HepG2 (cell line): ENCODE measurements at regions not wholly inside any gene's neighbourhood (a gene's known extent, or its start where the extent isn't known, plus 50 kb on each side); places are given as distances from the start of the nearest gene placed in this dataset.

Experiments used
- ARID2 ChIP-seq: sonication (generic); formaldehyde crosslinking; IDR thresholded peaks from 2 replicates; pipeline ENCODE4 v1.8.1; 2022; ENCODE audit warnings: mild to moderate bottlenecking, missing genetic modification reagents, borderline replicate concordance
- ATF5 ChIP-seq: sonication (generic); formaldehyde crosslinking; IDR thresholded peaks from 2 replicates; pipeline ENCODE4 v1.4.0; 2020; ENCODE audit warnings: mild to moderate bottlenecking, low read depth, missing genetic modification reagents
- BCL6 ChIP-seq: IDR thresholded peaks from 2 replicates; pipeline ENCODE4 v1.6.1; 2016; ENCODE audit warnings: missing genetic modification reagents, missing compliant biosample characterization
- CCAR2 ChIP-seq: fragments of 200-400 bp; formaldehyde crosslinking; optimal IDR thresholded peaks from 2 replicates; pipeline ENCODE3; 2018; ENCODE audit warnings: low read depth, mild to moderate bottlenecking, low read length, moderate library complexity
- CSRNP2 ChIP-seq: sonication (generic); formaldehyde crosslinking; conservative IDR thresholded peaks from 2 replicates; pipeline ENCODE4 v1.8.0; 2022; ENCODE audit warnings: low read depth, missing genetic modification reagents
- HNF4A ChIP-seq: sonication (generic); formaldehyde crosslinking; IDR thresholded peaks from 2 replicates; pipeline ENCODE4 v1.4.0; 2020; ENCODE audit warnings: missing genetic modification reagents
- MTA1 ChIP-seq: sonication (generic); formaldehyde crosslinking; IDR thresholded peaks from 2 replicates; pipeline ENCODE4 v1.4.0; 2020; ENCODE audit warnings: missing genetic modification reagents, mild to moderate bottlenecking, borderline replicate concordance
- NCOA5 ChIP-seq: sonication (generic); formaldehyde crosslinking; IDR thresholded peaks from 2 replicates; pipeline ENCODE4 v1.4.0; 2020; ENCODE audit warnings: missing genetic modification reagents
- REPIN1 ChIP-seq: sonication (generic); formaldehyde crosslinking; IDR thresholded peaks from 2 replicates; pipeline ENCODE4 v1.8.0; 2022; ENCODE audit warnings: missing genetic modification reagents, low read depth, mild to moderate bottlenecking, borderline replicate concordance
- XRCC5 ChIP-seq: fragments of 200-400 bp; formaldehyde crosslinking; optimal IDR thresholded peaks from 2 replicates; pipeline ENCODE3; 2017; ENCODE audit warnings: mild to moderate bottlenecking, low read length
- YEATS4 ChIP-seq: sonication (generic); formaldehyde crosslinking; IDR thresholded peaks from 2 replicates; pipeline ENCODE4 v1.4.0; 2020; ENCODE audit warnings: missing genetic modification reagents, borderline replicate concordance
- ZIK1 ChIP-seq: sonication (generic); formaldehyde crosslinking; IDR thresholded peaks from 2 replicates; pipeline ENCODE4 v1.5.0; 2020; ENCODE audit warnings: mild to moderate bottlenecking, low read depth, missing genetic modification reagents, borderline replicate concordance
- ZNF17 ChIP-seq: sonication (generic); formaldehyde crosslinking; IDR thresholded peaks from 2 replicates; pipeline ENCODE4 v1.5.0; 2020; ENCODE audit warnings: mild to moderate bottlenecking, missing genetic modification reagents
- ZNF292 ChIP-seq: sonication (generic); formaldehyde crosslinking; IDR thresholded peaks from 2 replicates; pipeline ENCODE4 v1.8.1; 2022; ENCODE audit warnings: mild to moderate bottlenecking, low read depth, missing genetic modification reagents, borderline replicate concordance
- ZNF619 ChIP-seq: sonication (generic); formaldehyde crosslinking; IDR thresholded peaks from 2 replicates; pipeline ENCODE4 v1.4.0; 2020; ENCODE audit warnings: mild to moderate bottlenecking, missing genetic modification reagents
- ZNF746 ChIP-seq: sonication (generic); formaldehyde crosslinking; IDR thresholded peaks from 2 replicates; pipeline ENCODE4 v1.8.0; 2022; ENCODE audit warnings: mild to moderate bottlenecking, missing genetic modification reagents
- ZNF773 ChIP-seq: sonication (generic); formaldehyde crosslinking; IDR thresholded peaks from 2 replicates; pipeline ENCODE4 v1.4.0; 2020; ENCODE audit warnings: missing genetic modification reagents, borderline replicate concordance
- TF ChIP-seq, protein P1 (sequence below): sonication (generic); formaldehyde crosslinking; IDR thresholded peaks from 2 replicates; pipeline ENCODE4 v1.4.0; 2020; ENCODE audit warnings: missing genetic modification reagents, borderline replicate concordance
- TF ChIP-seq, protein P2 (sequence below): IDR thresholded peaks from 2 replicates; pipeline ENCODE4 v1.6.1; 2012; ENCODE audit warnings: low read depth, low read length, improper control_type of control experiment

GRCh38 chr15:62845241-62846126 is 197.1 kb upstream of the TPM1 start (continued):
- TF ChIP-seq, protein P1, sequence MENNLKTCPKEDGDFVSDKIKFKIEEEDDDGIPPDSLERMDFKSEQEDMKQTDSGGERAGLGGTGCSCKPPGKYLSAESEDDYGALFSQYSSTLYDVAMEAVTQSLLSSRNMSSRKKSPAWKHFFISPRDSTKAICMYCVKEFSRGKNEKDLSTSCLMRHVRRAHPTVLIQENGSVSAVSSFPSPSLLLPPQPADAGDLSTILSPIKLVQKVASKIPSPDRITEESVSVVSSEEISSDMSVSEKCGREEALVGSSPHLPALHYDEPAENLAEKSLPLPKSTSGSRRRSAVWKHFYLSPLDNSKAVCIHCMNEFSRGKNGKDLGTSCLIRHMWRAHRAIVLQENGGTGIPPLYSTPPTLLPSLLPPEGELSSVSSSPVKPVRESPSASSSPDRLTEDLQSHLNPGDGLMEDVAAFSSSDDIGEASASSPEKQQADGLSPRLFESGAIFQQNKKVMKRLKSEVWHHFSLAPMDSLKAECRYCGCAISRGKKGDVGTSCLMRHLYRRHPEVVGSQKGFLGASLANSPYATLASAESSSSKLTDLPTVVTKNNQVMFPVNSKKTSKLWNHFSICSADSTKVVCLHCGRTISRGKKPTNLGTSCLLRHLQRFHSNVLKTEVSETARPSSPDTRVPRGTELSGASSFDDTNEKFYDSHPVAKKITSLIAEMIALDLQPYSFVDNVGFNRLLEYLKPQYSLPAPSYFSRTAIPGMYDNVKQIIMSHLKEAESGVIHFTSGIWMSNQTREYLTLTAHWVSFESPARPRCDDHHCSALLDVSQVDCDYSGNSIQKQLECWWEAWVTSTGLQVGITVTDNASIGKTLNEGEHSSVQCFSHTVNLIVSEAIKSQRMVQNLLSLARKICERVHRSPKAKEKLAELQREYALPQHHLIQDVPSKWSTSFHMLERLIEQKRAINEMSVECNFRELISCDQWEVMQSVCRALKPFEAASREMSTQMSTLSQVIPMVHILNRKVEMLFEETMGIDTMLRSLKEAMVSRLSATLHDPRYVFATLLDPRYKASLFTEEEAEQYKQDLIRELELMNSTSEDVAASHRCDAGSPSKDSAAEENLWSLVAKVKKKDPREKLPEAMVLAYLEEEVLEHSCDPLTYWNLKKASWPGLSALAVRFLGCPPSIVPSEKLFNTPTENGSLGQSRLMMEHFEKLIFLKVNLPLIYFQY (CRISPR knock-in tag), result no peak
- TF ChIP-seq NCOA5 (CRISPR knock-in tag) (no peak), ZNF619 (CRISPR knock-in tag) (no peak), ZIK1 (CRISPR knock-in tag) (no peak), ZNF292 (CRISPR knock-in tag) (0 out of 2 replicates have a peak, but pooled peaks have one; percentile 25), ZNF773 (CRISPR knock-in tag) (no peak), XRCC5 (no peak), BCL6 (peak; percentile 38; the same call in 1 of the 2 replicates), MTA1 (CRISPR knock-in tag) (peak; percentile 59; the same call in 1 of the 2 replicates), CSRNP2 (CRISPR knock-in tag) (no peak), ATF5 (no peak), CCAR2 (no peak), ZNF746 (CRISPR knock-in tag) (no peak), YEATS4 (no peak), HNF4A (CRISPR knock-in tag) (peak; percentile 81), REPIN1 (CRISPR knock-in tag) (no peak), ARID2 (CRISPR knock-in tag) (no peak), ZNF17 (CRISPR knock-in tag) (no peak)
- TF ChIP-seq, protein P2, sequence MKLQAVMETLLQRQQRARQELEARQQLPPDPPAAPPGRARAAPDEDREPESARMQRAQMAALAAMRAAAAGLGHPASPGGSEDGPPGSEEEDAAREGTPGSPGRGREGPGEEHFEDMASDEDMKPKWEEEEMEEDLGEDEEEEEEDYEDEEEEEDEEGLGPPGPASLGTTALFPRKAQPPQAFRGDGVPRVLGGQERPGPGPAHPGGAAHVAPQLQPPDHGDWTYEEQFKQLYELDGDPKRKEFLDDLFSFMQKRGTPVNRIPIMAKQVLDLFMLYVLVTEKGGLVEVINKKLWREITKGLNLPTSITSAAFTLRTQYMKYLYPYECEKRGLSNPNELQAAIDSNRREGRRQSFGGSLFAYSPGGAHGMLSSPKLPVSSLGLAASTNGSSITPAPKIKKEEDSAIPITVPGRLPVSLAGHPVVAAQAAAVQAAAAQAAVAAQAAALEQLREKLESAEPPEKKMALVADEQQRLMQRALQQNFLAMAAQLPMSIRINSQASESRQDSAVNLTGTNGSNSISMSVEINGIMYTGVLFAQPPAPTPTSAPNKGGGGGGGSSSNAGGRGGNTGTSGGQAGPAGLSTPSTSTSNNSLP, result no peak
